ENCODE measurements at regions not wholly inside any gene's neighbourhood (a gene's known extent, or its start where the extent isn't known, plus 50 kb on each side); places are given as distances from the start of the nearest gene placed in this dataset.
"Not testable (repeated sequence)": the region's sequence is repeated elsewhere in the genome, so short reads cannot be mapped to it uniquely, and the experiment has no call there.

DNA sequence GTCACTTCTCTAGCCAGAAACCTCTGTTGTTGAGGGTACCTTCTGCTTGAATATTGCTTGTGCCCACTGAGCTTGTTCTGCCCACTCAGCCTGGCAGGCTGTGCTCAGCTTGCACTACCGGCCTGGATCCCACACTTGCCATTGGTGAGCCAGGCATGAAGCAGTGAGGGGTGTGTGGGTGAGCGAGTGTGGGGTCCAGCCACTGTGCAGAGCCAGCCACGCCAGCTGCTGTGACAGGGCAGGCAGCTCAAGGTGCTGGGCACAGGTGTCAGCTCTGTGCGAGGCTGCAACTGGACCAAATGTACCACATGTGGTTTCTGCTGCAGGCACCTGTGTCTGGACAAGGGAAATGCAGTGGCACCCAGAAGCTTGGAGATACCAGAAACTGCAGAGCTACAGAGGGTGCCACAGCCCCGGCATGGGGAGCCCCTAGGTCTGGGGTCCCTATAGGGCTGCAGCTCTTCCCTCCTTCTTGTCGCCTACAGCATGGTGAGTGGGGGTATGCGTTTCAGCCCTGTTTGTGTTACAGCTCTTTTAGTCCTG lies 305.1 kb upstream of the RIOK2 start:
- DNase-seq = no peak

DNA sequence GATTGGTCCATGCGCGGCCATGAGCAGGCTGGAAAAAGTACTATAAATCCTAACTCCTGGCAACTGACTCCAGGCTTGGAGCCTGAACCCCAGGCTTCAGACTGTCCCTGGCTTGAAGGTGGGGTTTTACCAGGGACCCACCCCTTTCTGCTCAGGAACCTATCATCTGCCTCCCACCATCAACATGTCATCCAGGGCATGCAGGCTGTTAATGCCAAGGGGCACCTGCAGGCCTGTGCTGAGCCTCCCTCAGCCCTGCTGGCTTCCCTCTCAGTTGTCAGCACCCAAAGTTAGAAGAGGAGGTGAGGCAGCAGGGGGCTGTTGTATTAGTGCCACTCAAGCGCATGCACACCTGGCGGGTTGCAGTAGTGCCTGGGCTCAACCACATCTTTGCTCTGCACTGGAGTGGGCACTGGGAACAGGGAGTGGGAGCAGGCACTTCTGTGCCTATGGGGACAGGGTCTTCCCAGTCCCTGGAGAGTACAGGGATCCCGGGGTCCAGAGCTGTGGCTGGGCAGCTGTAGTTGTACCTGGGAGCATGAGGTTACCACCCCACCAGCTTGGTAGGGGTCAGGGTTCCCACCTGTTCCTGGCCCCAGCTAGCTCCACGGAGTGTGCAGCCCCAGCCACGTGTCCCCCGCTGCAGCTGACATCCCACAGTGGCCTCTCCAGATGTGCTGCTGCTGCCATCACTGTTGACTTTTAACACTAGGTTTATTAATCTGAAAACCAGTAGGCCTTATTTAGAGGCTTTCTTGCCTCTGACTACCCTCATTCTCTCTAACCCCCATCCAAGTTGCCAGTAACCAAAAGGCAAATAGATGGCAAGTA lies 306.2 kb upstream of the RIOK2 start:
- no peak for DNase-seq

DNA sequence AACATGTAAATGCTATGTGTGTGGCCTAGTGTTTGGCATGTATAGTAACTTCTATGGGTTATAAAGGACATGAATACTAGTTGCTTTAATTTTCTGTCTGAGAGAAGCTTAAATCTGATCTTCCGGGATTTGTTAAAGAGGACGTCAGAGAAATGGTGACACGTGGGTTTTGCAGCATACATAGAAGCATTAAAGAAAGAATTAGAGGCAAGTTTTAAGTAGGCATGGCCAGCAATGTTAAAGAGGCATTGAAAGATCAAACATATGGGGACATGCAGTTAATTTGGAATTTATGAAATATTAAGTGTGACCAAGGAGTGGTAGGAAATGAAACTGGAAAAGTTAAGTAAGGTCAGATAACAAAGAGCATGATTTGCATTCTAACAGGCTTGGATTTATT lies 311.4 kb upstream of the RIOK2 start:
- no peak for DNase-seq

DNA sequence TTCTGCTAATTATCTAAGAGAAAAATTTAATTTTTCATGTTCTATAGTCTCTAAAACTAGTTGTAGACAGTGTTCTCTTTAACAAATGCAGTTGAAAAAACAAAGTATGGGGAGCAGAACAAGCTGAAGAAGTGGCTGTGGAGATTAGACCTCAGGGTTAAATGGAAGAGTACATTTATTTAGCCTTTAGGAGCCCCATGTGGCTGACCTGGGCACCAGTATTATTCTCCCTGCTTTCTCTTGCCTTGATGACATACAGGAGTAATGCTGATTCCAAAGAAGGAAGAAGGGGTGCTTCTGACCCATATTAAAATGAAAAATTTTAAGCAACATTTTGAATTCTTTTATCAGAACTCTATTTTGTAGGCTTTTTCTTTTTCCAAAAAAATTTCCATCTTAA lies 312.3 kb upstream of the RIOK2 start:
- DNase-seq = no peak

DNA sequence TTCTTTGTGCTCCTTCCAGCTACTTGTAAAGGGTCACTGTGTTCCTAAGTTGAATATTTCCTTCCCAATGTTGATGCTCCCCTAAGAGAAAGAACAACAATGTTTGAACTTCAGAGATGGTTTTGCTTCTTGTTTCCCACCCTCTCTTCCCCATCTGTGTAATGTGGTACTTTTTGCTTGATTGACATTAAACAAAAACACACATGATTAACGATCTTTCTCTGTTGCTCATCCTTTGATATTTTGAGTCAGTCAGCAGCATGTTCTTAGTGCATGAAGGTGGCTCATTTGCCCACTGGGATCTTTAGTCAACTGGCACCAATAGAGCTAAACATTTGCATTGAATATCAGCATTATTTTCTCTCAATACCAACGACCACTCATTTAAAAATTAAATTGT lies 313.0 kb upstream of the RIOK2 start:
- DNase-seq = no peak

DNA sequence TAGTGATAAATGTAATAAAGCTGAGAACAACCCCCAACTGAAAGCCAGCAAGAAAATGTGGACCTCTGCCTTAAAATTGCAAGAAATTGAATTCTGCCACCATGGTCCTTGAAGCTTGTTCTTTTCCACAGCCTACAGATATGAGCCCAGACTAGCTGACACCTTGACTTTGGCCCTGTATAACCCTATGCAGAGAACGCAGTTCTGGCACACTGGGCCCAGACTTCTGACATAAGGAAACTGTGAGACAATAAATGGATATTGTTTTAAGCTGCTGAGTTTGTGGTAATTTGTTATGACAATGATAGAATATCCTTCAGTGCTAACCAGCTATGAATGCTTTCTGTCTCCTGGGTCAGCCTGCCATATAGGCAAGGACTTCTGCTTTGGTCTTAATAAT lies 315.6 kb upstream of the RIOK2 start:
- no peak for DNase-seq

GRCh38 chr5:97499605-97500004 lies 316.6 kb upstream of the RIOK2 start:
- no peak for DNase-seq

DNA sequence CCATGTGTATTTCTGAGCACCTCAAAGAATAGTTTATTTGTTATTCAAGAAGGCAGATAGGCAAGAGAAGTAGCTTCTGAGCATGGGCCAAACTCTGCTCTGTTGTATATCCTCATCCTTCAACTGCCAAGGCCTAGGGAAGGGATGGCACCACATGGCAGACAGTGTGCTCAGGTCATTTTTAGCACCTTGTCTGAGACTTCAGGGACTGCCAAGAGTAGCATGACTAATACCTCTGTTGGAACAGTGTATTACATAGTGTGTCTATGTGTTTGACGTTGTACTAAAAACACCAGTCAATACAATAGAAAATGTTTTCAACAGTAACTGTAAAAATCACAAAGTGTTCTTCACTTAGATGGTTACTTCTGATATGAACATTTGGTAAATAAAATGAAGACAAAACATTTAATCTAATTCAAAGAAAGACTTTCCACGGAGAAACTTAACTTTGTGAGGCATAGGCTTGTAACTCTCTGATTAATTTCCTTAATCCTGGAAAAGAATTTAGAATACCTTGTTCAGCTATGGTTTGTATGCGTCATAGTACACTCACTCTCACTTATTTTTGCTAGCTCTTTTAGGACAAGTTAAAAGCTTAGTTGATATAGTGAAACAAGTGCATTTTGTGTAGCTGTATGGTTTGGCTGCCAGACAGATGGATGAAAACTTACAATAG lies 318.4 kb upstream of the RIOK2 start:
- no peak for DNase-seq

- peak; percentile 23 for DNase-seq
Measured at GRCh38 chr5:97501965-97502305, 318.9 kb upstream of the RIOK2 start.

GRCh38 chr5:97508864-97509263 lies 325.8 kb upstream of the RIOK2 start:
- DNase-seq = no peak

- DNase-seq = not testable (repeated sequence)
Measured at GRCh38 chr5:97519565-97519964, 336.5 kb upstream of the RIOK2 start.

- not testable (repeated sequence) for DNase-seq
Measured at GRCh38 chr5:97523336-97523735, 340.3 kb upstream of the RIOK2 start.

GRCh38 chr5:97525780-97526179 lies 342.7 kb upstream of the RIOK2 start:
- no peak for DNase-seq

GRCh38 chr5:97528941-97529340 lies 345.9 kb upstream of the RIOK2 start:
- peak; percentile 58 for DNase-seq

DNA sequence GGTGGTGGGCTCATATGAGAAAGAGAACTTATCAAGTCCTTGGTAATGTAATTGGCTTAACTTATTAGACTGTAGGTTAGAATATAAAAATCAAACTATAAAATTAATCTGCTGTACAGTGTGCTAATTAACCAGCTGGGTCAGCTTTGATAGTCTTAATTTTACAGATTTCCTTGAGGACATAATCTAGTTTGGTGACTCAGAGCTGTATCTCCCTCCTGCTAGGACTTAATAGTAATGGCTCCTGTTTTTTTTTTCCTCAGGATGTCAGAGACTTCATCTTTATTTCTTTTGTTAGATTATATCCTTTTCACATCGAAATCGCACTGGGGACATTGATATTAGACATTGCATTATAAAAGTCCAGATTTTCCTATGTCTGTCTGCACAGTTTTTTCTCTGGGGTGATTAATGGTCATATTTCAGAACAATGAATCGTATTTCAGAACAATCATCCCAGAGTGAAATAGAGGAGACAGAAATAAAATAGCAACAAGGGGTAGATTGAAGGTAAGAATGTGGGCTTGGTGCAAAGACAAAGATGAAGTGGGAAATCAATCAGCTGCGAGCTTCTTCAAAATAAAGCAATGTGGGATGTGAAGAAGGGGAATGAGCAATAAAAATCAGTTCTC lies 346.4 kb upstream of the RIOK2 start:
- DNase-seq = no peak

DNA sequence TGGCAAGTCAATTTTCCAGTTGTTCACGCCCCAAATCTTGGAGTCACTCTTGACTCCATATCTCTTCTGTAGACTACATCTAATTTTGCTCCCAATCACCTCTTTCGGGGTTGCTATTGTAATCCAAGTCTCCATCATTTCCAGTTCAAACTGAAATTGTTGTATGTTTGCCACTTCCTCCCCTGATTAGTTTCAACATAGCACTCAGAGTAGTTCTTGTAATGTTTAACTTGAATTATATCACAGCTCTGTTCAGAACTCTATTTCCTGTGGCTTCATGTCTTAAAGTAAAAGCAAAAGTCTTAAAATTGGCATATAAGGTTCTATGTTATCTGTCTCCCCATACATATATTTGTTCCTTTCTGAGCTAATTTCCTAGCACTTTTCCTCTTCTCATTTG lies 348.5 kb upstream of the RIOK2 start:
- no peak for DNase-seq

DNA sequence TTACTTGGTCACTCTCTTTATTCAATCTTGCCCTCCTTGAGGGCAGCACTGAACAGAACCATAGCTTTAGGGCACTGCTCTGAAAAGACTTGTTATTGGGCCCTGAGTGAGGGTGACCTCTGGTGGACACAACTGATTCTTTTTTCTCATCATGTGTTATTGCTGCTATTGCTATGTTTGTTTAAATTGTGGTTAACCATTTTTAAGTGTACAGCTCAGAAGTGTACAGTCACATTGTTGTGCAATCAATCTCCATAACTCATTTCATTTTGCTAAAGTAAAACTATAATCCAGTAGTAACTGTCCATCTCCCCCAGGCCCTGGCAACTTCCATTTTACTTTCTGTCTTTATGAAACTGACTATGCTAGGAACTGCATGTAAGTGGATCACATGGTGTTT lies 351.1 kb upstream of the RIOK2 start:
- peak; percentile 88 for DNase-seq

- no peak for DNase-seq
Measured at GRCh38 chr5:97536683-97537082, 353.6 kb upstream of the RIOK2 start.

DNA sequence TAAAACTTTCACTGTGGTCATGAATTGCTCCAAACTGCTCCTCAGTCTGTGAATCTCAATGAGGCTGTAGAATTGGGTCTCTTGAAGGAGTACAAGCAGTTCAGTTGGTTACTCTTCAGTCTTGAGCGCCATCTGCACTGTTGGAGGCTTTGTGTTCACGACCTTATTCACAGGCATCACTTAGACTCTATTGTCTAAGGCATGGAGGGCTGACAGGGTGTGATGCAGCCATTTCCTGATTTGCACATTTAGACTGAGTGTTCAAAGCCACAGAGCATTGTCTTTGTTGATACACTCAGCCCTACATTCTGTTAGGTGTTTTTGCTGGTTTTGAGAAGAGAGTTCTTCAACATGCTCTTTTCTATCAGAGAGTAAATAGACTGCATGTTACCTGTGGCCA lies 355.9 kb upstream of the RIOK2 start:
- DNase-seq = no peak

DNA sequence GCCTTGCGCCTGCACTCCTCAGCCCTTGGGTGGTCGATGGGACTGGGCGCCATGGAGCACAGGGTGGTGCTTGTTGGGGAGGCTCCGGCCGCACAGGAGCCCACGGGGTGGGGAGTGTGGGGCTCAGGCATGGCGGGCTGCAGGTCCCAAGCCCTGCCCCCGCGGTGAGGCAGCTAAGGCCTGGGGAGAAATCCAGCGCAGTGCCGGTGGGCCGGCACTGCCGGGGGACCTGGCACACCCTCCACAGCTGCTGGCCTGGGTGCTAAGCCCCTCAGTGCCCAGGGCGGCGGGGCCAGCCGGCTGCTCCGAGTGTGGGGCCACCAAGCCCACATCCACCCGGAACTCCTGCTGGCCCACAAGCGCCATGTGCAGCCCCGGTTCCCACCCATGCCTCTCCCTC lies 358.8 kb upstream of the RIOK2 start:
- DNase-seq = no peak

DNA sequence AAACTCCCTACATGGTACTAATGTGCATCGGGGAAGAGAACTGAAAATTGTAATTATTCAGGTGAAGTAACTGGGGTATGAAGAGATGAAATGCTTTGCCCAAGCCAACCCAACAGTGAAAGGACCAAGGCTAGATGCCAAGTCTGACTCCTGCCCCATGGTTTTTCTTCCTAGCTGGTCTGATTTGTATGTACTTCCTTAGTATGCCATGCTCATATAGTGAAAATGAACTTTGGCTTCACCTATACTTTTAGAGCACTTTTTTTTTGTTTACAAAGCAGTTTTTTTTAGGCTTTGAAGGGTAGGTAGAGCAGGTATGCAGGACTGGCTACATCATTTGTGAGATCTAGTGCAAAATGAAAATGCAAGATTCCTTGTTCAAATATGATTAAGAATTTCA lies 359.4 kb upstream of the RIOK2 start:
- no peak for DNase-seq

- DNase-seq = no peak
Measured at GRCh38 chr5:97543166-97543565, 360.1 kb upstream of the RIOK2 start.

- no peak for DNase-seq
Measured at GRCh38 chr5:97544240-97544639, 361.2 kb upstream of the RIOK2 start.

- peak; percentile 8 for DNase-seq
Measured at GRCh38 chr5:97544678-97545077, 361.6 kb upstream of the RIOK2 start.

Data from fibroblast of skin of back (primary cell).